HCT116 (cell line): ENCODE measurements at regions not wholly inside any gene's neighbourhood (a gene's known extent, or its start where the extent isn't known, plus 50 kb on each side); places are given as distances from the start of the nearest gene placed in this dataset.

Experiments
- ATAC-seq: fragments of 200-7000 bp; cut with Tn5 transposase; 2 replicates; pipeline ENCODE4 v1.9.1; 2020; ENCODE audit warnings: mild to moderate bottlenecking, moderate library complexity
- BruUV-seq: library from RNA; stranded (reverse); fragments of 400-500 nt; replicated peaks from 2 replicates; lab custom pipeline; 2021; lab: Mats Ljungman, UMichigan
- CTCF ChIA-PET: fragments of 300-600 bp; sonication (Branson Sonifier 250); formaldehyde crosslinking; loops from one replicate; lab custom pipeline; 2021; ENCODE audit warnings: antibody characterized with exemption; lab: Charles Lee
- POLR2A ChIA-PET: fragments of 300-600, 350-600 bp; sonication (Branson Sonifier 250); formaldehyde crosslinking; loops from one replicate; lab custom pipeline; 2021; ENCODE audit warnings: antibody characterized with exemption; lab: Charles Lee
- RAD21 ChIA-PET, 2 experiments: fragments of 300-600 bp; sonication (Branson Sonifier 250); formaldehyde crosslinking; loops; one replicate each; lab custom pipeline; 2023; ENCODE audit warnings: low total read pairs in 2 of 2; ENCODE audit not compliant: uncharacterized antibody in 2 of 2, unreplicated experiment in 2 of 2, low non-redundant PET in 1 of 2; lab: Charles Lee
- DNase-seq: peaks from one replicate; pipeline ENCODE4 v3.0.0-alpha.2; 2010; ENCODE audit warnings: low read depth, low spot score
- H2AFZ ChIP-seq: fragments of 200-600 bp; shearing (Covaris generic), sonication (generic); 2 replicates; pipeline ENCODE4 v1.6.1; 2017; ENCODE audit warnings: low read depth, mixed run types, mixed read lengths, antibody characterized with exemption, low read length; ENCODE audit not compliant: poor library complexity, severe bottlenecking
- H3K27ac ChIP-seq: 2 replicates; pipeline ENCODE4 v1.5.1; 2012; ENCODE audit warnings: low read depth, low read length
- H3K27me3 ChIP-seq: fragments of 200-600 bp; sonication (generic); 2 replicates; pipeline ENCODE4 v1.6.1; 2016; ENCODE audit warnings: mixed run types, low read length, mixed read lengths; ENCODE audit not compliant: insufficient read depth
- H3K36me3 ChIP-seq, 2 experiments: fragments of 200-500 bp in 1 of 2; fragments of 200-600 bp in 1 of 2; sonication (Bioruptor generic) in 1 of 2; sonication (generic) in 1 of 2; 2 replicates each; pipeline versions ENCODE4 v1.5.1 to v1.6.1; 2014 to 2016; ENCODE audit warnings: low read length in 2 of 2, inconsistent platforms in 1 of 2, mixed read lengths in 1 of 2, mixed run types in 1 of 2; ENCODE audit not compliant: insufficient read depth in 2 of 2, control insufficient read depth in 1 of 2
- H3K4me1 ChIP-seq, 2 experiments: fragments of 200-600 bp in 1 of 2; sonication (generic) in 1 of 2; 2 replicates each; pipeline versions ENCODE4 v1.5.1 to v1.6.1; 2012 to 2017; ENCODE audit warnings: low read length in 2 of 2, inconsistent platforms in 1 of 2, mild to moderate bottlenecking in 1 of 2, mixed read lengths in 1 of 2, mixed run types in 1 of 2, moderate library complexity in 1 of 2; ENCODE audit not compliant: insufficient read depth in 2 of 2, control insufficient read depth in 1 of 2
- H3K4me2 ChIP-seq: fragments of 200-600 bp; sonication (generic); 2 replicates; pipeline ENCODE4 v1.6.1; 2017; ENCODE audit warnings: mixed run types, low read length, mixed read lengths
- H3K4me3 ChIP-seq, 2 experiments: fragments of 200-600 bp in 1 of 2; sonication (generic) in 1 of 2; replicated peaks in 1 of 2; 2 replicates each; pipeline ENCODE4 v1.5.1; 2011 to 2016; ENCODE audit warnings: low read length in 2 of 2, control low read depth in 1 of 2, low read depth in 1 of 2, mild to moderate bottlenecking in 1 of 2, mixed read lengths in 1 of 2, mixed run types in 1 of 2
- H3K79me2 ChIP-seq: fragments of 200-600 bp; sonication (generic); 2 replicates; pipeline ENCODE4 v1.6.1; 2017; ENCODE audit warnings: mild to moderate bottlenecking, mixed run types, low read length, moderate library complexity, mixed read lengths; ENCODE audit not compliant: insufficient read depth
- H3K9ac ChIP-seq: fragments of 200-600 bp; sonication (generic); 2 replicates; pipeline ENCODE4 v1.6.1; 2016; ENCODE audit warnings: low read length, mixed read lengths
- H3K9me2 ChIP-seq: fragments of 200-600 bp; sonication (generic), shearing (Covaris generic); 2 replicates; pipeline ENCODE4 v1.6.1; 2017; ENCODE audit warnings: mixed run types, mild to moderate bottlenecking, moderate library complexity; ENCODE audit not compliant: insufficient read depth
- H3K9me3 ChIP-seq, 2 experiments: fragments of 200-500 bp in 1 of 2; fragments of 200-600 bp in 1 of 2; sonication (Bioruptor generic) in 1 of 2; sonication (generic) in 1 of 2; 2 replicates each; pipeline ENCODE4 v1.6.1; 2014 to 2017; ENCODE audit warnings: low read length in 2 of 2, mixed read lengths in 2 of 2, inconsistent platforms in 1 of 2, low read depth in 1 of 2, mild to moderate bottlenecking in 1 of 2, mixed run types in 1 of 2, moderate library complexity in 1 of 2; ENCODE audit not compliant: control insufficient read depth in 1 of 2, insufficient read depth in 1 of 2
- H4K20me1 ChIP-seq: fragments of 200-600 bp; sonication (generic), shearing (Covaris generic); 2 replicates; pipeline ENCODE4 v1.6.1; 2017; ENCODE audit warnings: mixed run types, mild to moderate bottlenecking, moderate library complexity; ENCODE audit not compliant: insufficient read depth
- CEBPB ChIP-seq: IDR thresholded peaks from 2 replicates; pipeline ENCODE4 v1.6.1; 2012; ENCODE audit warnings: low read depth
- CTCF ChIP-seq, 3 experiments: fragments of 200-600 bp in 1 of 3; sonication (generic) in 1 of 3; IDR thresholded peaks in 2 of 3; conservative IDR thresholded peaks in 1 of 3; 2 replicates each; pipeline ENCODE4 v1.5.1; 2012 to 2017; ENCODE audit warnings: low read depth in 2 of 3, low read length in 2 of 3, antibody characterized with exemption in 1 of 3, borderline replicate concordance in 1 of 3, control low read depth in 1 of 3, mild to moderate bottlenecking in 1 of 3, mixed read lengths in 1 of 3, mixed run types in 1 of 3, moderate library complexity in 1 of 3; ENCODE audit not compliant: insufficient read depth in 1 of 3
- JUND ChIP-seq: IDR thresholded peaks from 2 replicates; pipeline ENCODE4 v1.6.1; 2012
- REST ChIP-seq: IDR thresholded peaks from 2 replicates; pipeline ENCODE4 v1.6.1; 2012; ENCODE audit warnings: low read depth
- SIN3A ChIP-seq: IDR thresholded peaks from 2 replicates; pipeline ENCODE4 v1.6.1; 2012; ENCODE audit warnings: low read depth
- SP1 ChIP-seq: IDR thresholded peaks from 2 replicates; pipeline ENCODE4 v1.6.1; 2012; ENCODE audit warnings: low read depth
- SRF ChIP-seq: IDR thresholded peaks from 2 replicates; pipeline ENCODE4 v1.6.1; 2012; ENCODE audit warnings: low read depth
- YY1 ChIP-seq: IDR thresholded peaks from 2 replicates; pipeline ENCODE4 v1.6.1; 2011; ENCODE audit warnings: low read length, low read depth, moderate library complexity, mild to moderate bottlenecking; ENCODE audit not compliant: insufficient replicate concordance; ENCODE audit errors: extremely low read depth
- ZBTB33 ChIP-seq: IDR thresholded peaks from 2 replicates; pipeline ENCODE4 v1.6.1; 2011; ENCODE audit warnings: mild to moderate bottlenecking, low read length, moderate library complexity; ENCODE audit not compliant: insufficient replicate concordance; ENCODE audit errors: extremely low read depth
- ZNF274 ChIP-seq: fragments of 200-500 bp; sonication (Bioruptor generic); IDR thresholded peaks from 2 replicates; pipeline ENCODE4 v1.6.1; 2014; ENCODE audit warnings: mild to moderate bottlenecking, low read depth, low read length, inconsistent platforms
- intact Hi-C: fragments of 100-400 bp; cut with micrococcal nuclease; formaldehyde crosslinking; loops from 2 replicates; pipeline ENCODE4 v1.10.0; 2022

- TF ChIP-seq YY1 (no peak), SP1 (no peak), SIN3A (no peak), CTCF (IDR thresholded peaks at IDR 0.05 in 2 of 3, conservative IDR thresholded peaks at IDR 0.05 in 1 of 3; ENCODE audit: borderline replicate concordance in 1 of 3, insufficient read depth in 1 of 3, low read depth in 2 of 3, low read length in 2 of 3) (no peak), ZNF274 (no peak), REST (no peak), SRF (no peak), ZBTB33 (no peak), JUND (no peak), CEBPB (no peak)
- TF ChIP-seq, all 23 proteins: peak for 0
- Histone ChIP-seq H3K27me3 (no peaks in the 10 kb centered on the region), H4K20me1 (no peaks in the 10 kb centered on the region), H2AFZ (peak overlapping the region; percentile 28), H3K9me2 (no peaks in the 10 kb centered on the region), H3K4me2 (no peak overlapping the region), H3K79me2 (no peaks in the 10 kb centered on the region), H3K4me1 (peaks cover 0 to 13% of the 10 kb centered on the region in 2 experiments; a peak in 1 of 4 replicates), H3K9me3 (no peaks in the 10 kb centered on the region), H3K27ac (no peak overlapping the region), H3K36me3 (no peaks in the 10 kb centered on the region), H3K4me3 (no peak overlapping the region), H3K9ac (no peak overlapping the region)
- ChIA-PET RAD21 (no interaction called here), CTCF (no interaction called here), POLR2A (no interaction called here)
- intact Hi-C loops, result no loop called here
- DNase-seq (no peak), ATAC-seq (no peak)
- no TSS peak for BruUV-seq
These were observed 562.9 kb upstream of the KCNMB2 start for GRCh38 chr3:177973241-177973840.
